ENCODE measurements at regions not wholly inside any gene's neighbourhood (a gene's known extent, or its start where the extent isn't known, plus 50 kb on each side); places are given as distances from the start of the nearest gene placed in this dataset.

GRCh38 chr14:22070119-22070982 lies 396.7 kb upstream of the OR4E1 start:
- DNase-seq (ENCODE audit: low read depth in 1 of 2, low spot score in 1 of 2), result peak; percentile 20 to 50
- TF ChIP-seq CTCF (IDR thresholded peaks at IDR 0.05; ENCODE audit: insufficient read depth, low read length) (no peak), SPI1 (IDR thresholded peaks at IDR 0.05; ENCODE audit: borderline replicate concordance, low read depth) (no peak), GABPA (IDR thresholded peaks at IDR 0.05; ENCODE audit: low read depth) (no peak), REST (IDR thresholded peaks at IDR 0.05; ENCODE audit: insufficient replicate concordance, low read depth) (peak; percentile 60), POLR2AphosphoS5 (IDR thresholded peaks at IDR 0.05; ENCODE audit: low read depth) (no peak)
- Histone ChIP-seq H3K27ac (replicated peaks) (peak overlapping the region; percentile 69), H3K4me3 (replicated peaks; ENCODE audit: insufficient read depth, low read length) (peak overlapping the region; percentile 4), H3K27me3 (ENCODE audit: insufficient read depth, poor library complexity, severe bottlenecking) (no peaks in the 10 kb centered on the region)

- TF ChIP-seq POLR2AphosphoS5 (IDR thresholded peaks at IDR 0.05; ENCODE audit: low read depth) (no peak), SPI1 (IDR thresholded peaks at IDR 0.05; ENCODE audit: borderline replicate concordance, low read depth) (no peak), CTCF (IDR thresholded peaks at IDR 0.05; ENCODE audit: insufficient read depth, low read length) (no peak), GABPA (IDR thresholded peaks at IDR 0.05; ENCODE audit: low read depth) (no peak), REST (IDR thresholded peaks at IDR 0.05; ENCODE audit: insufficient replicate concordance, low read depth) (no peak)
- Histone ChIP-seq H3K27ac (replicated peaks) (no peak overlapping the region), H3K27me3 (ENCODE audit: insufficient read depth, poor library complexity, severe bottlenecking) (no peaks in the 10 kb centered on the region), H3K4me3 (replicated peaks; ENCODE audit: insufficient read depth, low read length) (no peak overlapping the region)
- DNase-seq (ENCODE audit: low read depth in 1 of 2, low spot score in 1 of 2), result no peak
Observed at GRCh38 chr14:22065347-22065746, 391.7 kb upstream of the OR4E1 start.

GRCh38 chr14:22059201-22059600 lies 385.6 kb upstream of the OR4E1 start:
- Histone ChIP-seq H3K27me3 (ENCODE audit: insufficient read depth, poor library complexity, severe bottlenecking) (no peaks in the 10 kb centered on the region), H3K27ac (replicated peaks) (no peak overlapping the region), H3K4me3 (replicated peaks; ENCODE audit: insufficient read depth, low read length) (no peak overlapping the region)
- TF ChIP-seq GABPA (IDR thresholded peaks at IDR 0.05; ENCODE audit: low read depth), result no peak
- no peak for TF ChIP-seq CTCF (IDR thresholded peaks at IDR 0.05; ENCODE audit: insufficient read depth, low read length)
- TF ChIP-seq POLR2AphosphoS5 (IDR thresholded peaks at IDR 0.05; ENCODE audit: low read depth), result no peak
- no peak for DNase-seq (ENCODE audit: low read depth in 1 of 2, low spot score in 1 of 2)
